NK-92 treated with Interleukin-12 subunit alpha and Interleukin-12 subunit beta, amount 100 ng/mL, for 24 hours (cell line): ENCODE measurements at regions not wholly inside any gene's neighbourhood (a gene's known extent, or its start where the extent isn't known, plus 50 kb on each side); places are given as distances from the start of the nearest gene placed in this dataset.

Experiments
- DNase-seq: peaks from one replicate; lab custom pipeline; 2025; lab: John Stamatoyannopoulos, UW

- no peak for DNase-seq
Observed at GRCh38 chr4:26104056-26104685, 190.2 kb downstream of the SMIM20 start.

GRCh38 chr4:26105337-26105736 is 191.3 kb downstream of the SMIM20 start:
- no peak for DNase-seq

GRCh38 chr4:26105815-26106699 is 192.0 kb downstream of the SMIM20 start:
- no peak for DNase-seq

- DNase-seq: no peak
Observed at GRCh38 chr4:26106776-26107175, 192.8 kb downstream of the SMIM20 start.

GRCh38 chr4:26108054-26108453 is 194.0 kb downstream of the SMIM20 start:
- no peak for DNase-seq

GRCh38 chr4:26110493-26110892 is 196.5 kb downstream of the SMIM20 start:
- no peak for DNase-seq

- no peak for DNase-seq
Observed at GRCh38 chr4:26113339-26113940, 199.4 kb downstream of the SMIM20 start.

GRCh38 chr4:26116057-26116456 is 202.0 kb downstream of the SMIM20 start:
- DNase-seq: no peak

- DNase-seq: no peak
Observed at GRCh38 chr4:26120098-26120825, 200.6 kb upstream of the RBPJ start.

GRCh38 chr4:26122690-26123089 is 198.1 kb upstream of the RBPJ start:
- no peak for DNase-seq

- DNase-seq: no peak
Observed at GRCh38 chr4:26124753-26125321, 196.0 kb upstream of the RBPJ start.

- DNase-seq: no peak
Observed at GRCh38 chr4:26126143-26126718, 194.6 kb upstream of the RBPJ start.

- no peak for DNase-seq
Observed at GRCh38 chr4:26126994-26127393, 193.8 kb upstream of the RBPJ start.

GRCh38 chr4:26127851-26128337 is 192.9 kb upstream of the RBPJ start:
- no peak for DNase-seq

GRCh38 chr4:26130173-26130572 is 190.6 kb upstream of the RBPJ start:
- no peak for DNase-seq

GRCh38 chr4:26130841-26131432 is 189.9 kb upstream of the RBPJ start:
- DNase-seq: no peak

- no peak for DNase-seq
Observed at GRCh38 chr4:26131711-26132110, 189.1 kb upstream of the RBPJ start.

- no peak for DNase-seq
Observed at GRCh38 chr4:26132858-26133257, 188.0 kb upstream of the RBPJ start.

- DNase-seq: no peak
Observed at GRCh38 chr4:26133840-26134239, 187.0 kb upstream of the RBPJ start.

- DNase-seq: no peak
Observed at GRCh38 chr4:26135331-26135730, 185.5 kb upstream of the RBPJ start.

GRCh38 chr4:26136615-26137014 is 184.2 kb upstream of the RBPJ start:
- DNase-seq: no peak
